ENCODE measurements at regions not wholly inside any gene's neighbourhood (a gene's known extent, or its start where the extent isn't known, plus 50 kb on each side); places are given as distances from the start of the nearest gene placed in this dataset.

GRCh38 chrX:147827070-147827469 is 84.6 kb upstream of the FMR1 start:
- TF ChIP-seq SUZ12 (IDR thresholded peaks at IDR 0.05; ENCODE audit: extremely low read depth, insufficient read depth, insufficient read length) (no peak), ZNF274 (IDR thresholded peaks at IDR 0.05; ENCODE audit: low read depth, low read length) (no peak), YY1 (IDR thresholded peaks at IDR 0.05; ENCODE audit: insufficient read depth, insufficient read length) (no peak)

All from NT2/D1 (cell line).